K562 (cell line): ENCODE measurements at regions not wholly inside any gene's neighbourhood (a gene's known extent, or its start where the extent isn't known, plus 50 kb on each side); places are given as distances from the start of the nearest gene placed in this dataset.

Source experiments
- ATAC-seq: fragments of 200-7000 bp; cut with Tn5 transposase; 3 replicates; pipeline ENCODE4 v1.9.1; 2020; ENCODE audit warnings: moderate library complexity
- BruUV-seq: library from RNA; stranded (reverse); fragments of 400-500 nt; replicated peaks from 2 replicates; lab custom pipeline; 2021; lab: Mats Ljungman, UMichigan
- CTCF ChIA-PET: fragments of 300-600 bp; formaldehyde crosslinking; extraction: SDS; loops from one replicate; lab custom pipeline; 2021; ENCODE audit warnings: low intra/inter-chr PET ratio; lab: Yijun Ruan, JAX
- POLR2A ChIA-PET: fragments of 300-600, 350-650 bp; sonication (Branson Sonifier 250); formaldehyde crosslinking; extraction: SDS; loops from one replicate; lab custom pipeline; 2021; ENCODE audit warnings: antibody characterized with exemption, inconsistent platforms; lab: Yijun Ruan, JAX
- DNase-seq, 4 experiments: peaks; one replicate each; pipeline versions ENCODE4 v3.0.0 to v3.0.0-alpha.2; 2011 to 2018; ENCODE audit warnings: low spot score in 3 of 4, mixed read lengths in 3 of 4; ENCODE audit errors: extremely low read depth in 1 of 4
- FAIRE-seq: peaks from 2 replicates; lab custom pipeline; 2011; peaks lifted over from hg19 to GRCh38; lab: Jason Lieb, UNC
- H2AFZ ChIP-seq: 2 replicates; pipeline ENCODE4 v1.6.0; 2011; ENCODE audit warnings: low read depth, low read length, control low read depth, inconsistent platforms
- H3K27ac ChIP-seq: fragments of 200-600 bp; 3 replicates; pipeline ENCODE4 v1.8.0; 2011; ENCODE audit warnings: low read depth, mild to moderate bottlenecking, control low read depth, inconsistent platforms, low read length, moderate library complexity, mixed read lengths; ENCODE audit errors: extremely low read depth
- H3K27me3 ChIP-seq, 2 experiments: fragments of 300-600 bp in 1 of 2; 2 replicates in 1 of 2; 3 replicates in 1 of 2; pipeline versions ENCODE4 v1.6.0 to v1.8.0; 2011; ENCODE audit warnings: inconsistent platforms in 2 of 2, low read length in 2 of 2, mild to moderate bottlenecking in 1 of 2, mixed read lengths in 1 of 2, moderate library complexity in 1 of 2; ENCODE audit not compliant: control insufficient read depth in 2 of 2, insufficient read depth in 2 of 2
- H3K36me3 ChIP-seq: fragments of 300-600 bp; 3 replicates; pipeline ENCODE4 v1.8.0; 2011; ENCODE audit warnings: mild to moderate bottlenecking, low read length, inconsistent platforms; ENCODE audit not compliant: control insufficient read depth, insufficient read depth
- H3K4me1 ChIP-seq, 2 experiments: fragments of 200-600 bp in 1 of 2; replicated peaks in 1 of 2; 2 replicates in 1 of 2; 3 replicates in 1 of 2; pipeline versions ENCODE4 v1.5.1 to v1.8.0; 2011; ENCODE audit warnings: inconsistent platforms in 2 of 2, low read length in 2 of 2, mild to moderate bottlenecking in 1 of 2, mixed read lengths in 1 of 2, moderate library complexity in 1 of 2; ENCODE audit not compliant: control insufficient read depth in 2 of 2, insufficient read depth in 2 of 2
- H3K4me2 ChIP-seq: 2 replicates; pipeline ENCODE4 v1.6.1; 2011; ENCODE audit warnings: low read length, control low read depth, inconsistent platforms, mixed read lengths; ENCODE audit not compliant: insufficient read depth
- H3K4me3 ChIP-seq: fragments of 200-600 bp; sonication (generic), shearing (Covaris generic); 2 replicates; pipeline ENCODE4 v1.5.1; 2016; ENCODE audit warnings: control low read depth, inconsistent platforms
- H3K79me2 ChIP-seq: fragments of 200-600 bp; 3 replicates; pipeline ENCODE4 v1.8.0; 2011; ENCODE audit warnings: low read length, inconsistent platforms; ENCODE audit not compliant: control insufficient read depth, insufficient read depth
- H3K9ac ChIP-seq, 2 experiments: 2 replicates each; pipeline versions ENCODE4 v1.6.0 to v1.6.1; 2011; ENCODE audit warnings: low read depth in 2 of 2, low read length in 2 of 2, control low read depth in 1 of 2, inconsistent platforms in 1 of 2, mild to moderate bottlenecking in 1 of 2, mixed read lengths in 1 of 2; ENCODE audit not compliant: insufficient read depth in 1 of 2
- H3K9me1 ChIP-seq: one replicate; pipeline ENCODE4 v1.6.0; 2011; ENCODE audit warnings: inconsistent platforms, mild to moderate bottlenecking, low read length, moderate library complexity; ENCODE audit not compliant: control insufficient read depth, insufficient read depth
- H3K9me3 ChIP-seq: replicated peaks from 2 replicates; pipeline ENCODE4 v1.5.1; 2011; ENCODE audit warnings: low read depth, low read length, inconsistent platforms; ENCODE audit not compliant: control insufficient read depth, insufficient read depth
- H4K20me1 ChIP-seq: replicated peaks from 2 replicates; pipeline ENCODE4 v1.6.1; 2011; ENCODE audit warnings: low read length, inconsistent platforms, mixed read lengths; ENCODE audit not compliant: control insufficient read depth, insufficient read depth
- CAMTA2 ChIP-seq: fragments of 250-450 bp; sonication (Bioruptor Pico); conservative IDR thresholded peaks from 2 replicates; pipeline ENCODE4 v1.5.1; 2022
- DACH1 ChIP-seq: fragments of 450-650 bp; IDR thresholded peaks from 2 replicates; pipeline ENCODE4 v1.6.1; 2018; ENCODE audit not compliant: partially characterized antibody
- NFYB ChIP-seq: IDR thresholded peaks from 2 replicates; pipeline ENCODE4 v1.6.1; 2011; ENCODE audit warnings: mild to moderate bottlenecking, moderate library complexity; ENCODE audit not compliant: insufficient read length; ENCODE audit errors: extremely low read depth
- WGBS: fragments of 100-300 bp; shearing (Covaris generic); methylation state at CpG from one replicate; pipeline ENCODE4 v1.1.6; 2016; ENCODE audit warnings: low coverage, mixed read lengths; ENCODE audit not compliant: insufficient coverage; ENCODE audit errors: missing lambda C conversion rate; 5-methylcytosine and 5-hydroxymethylcytosine counted together
- in situ Hi-C: fragments of 300-500 bp; cut with MboI; formaldehyde crosslinking; loops from 4 replicates; pipeline ENCODE4 v1.15.0; 2018; ENCODE audit warnings: inconsistent platforms, mixed read lengths
- intact Hi-C: fragments of 100-400 bp; cut with micrococcal nuclease; formaldehyde crosslinking; loops from 2 replicates; pipeline ENCODE4 v1.14.2; 2022
- TF ChIP-seq, protein P1 (sequence below), 2 experiments: fragments of 450-650 bp; IDR thresholded peaks; 2 replicates each; pipeline ENCODE4 v1.6.1; 2018; ENCODE audit warnings: mild to moderate bottlenecking in 2 of 2, low read depth in 1 of 2; ENCODE audit not compliant: partially characterized antibody in 2 of 2
- TF ChIP-seq, protein P2 (sequence below): fragments of 450-650 bp; IDR thresholded peaks from 2 replicates; pipeline ENCODE4 v1.6.1; 2017; ENCODE audit warnings: mild to moderate bottlenecking, moderate library complexity
- TF ChIP-seq, protein P3 (sequence below): fragments of 250-450 bp; sonication (Bioruptor Pico); IDR thresholded peaks from 2 replicates; pipeline ENCODE4 v1.4.0; 2020
- TF ChIP-seq, protein P4 (sequence below): fragments of 450-650 bp; IDR thresholded peaks from one replicate; pipeline ENCODE4 v1.6.1; 2018; ENCODE audit warnings: mild to moderate bottlenecking, moderate library complexity; ENCODE audit not compliant: partially characterized antibody
- TF ChIP-seq, protein P5 (sequence below): IDR thresholded peaks from 2 replicates; pipeline ENCODE4 v1.6.1; 2016; ENCODE audit warnings: missing genetic modification characterization, missing compliant biosample characterization

DNA sequence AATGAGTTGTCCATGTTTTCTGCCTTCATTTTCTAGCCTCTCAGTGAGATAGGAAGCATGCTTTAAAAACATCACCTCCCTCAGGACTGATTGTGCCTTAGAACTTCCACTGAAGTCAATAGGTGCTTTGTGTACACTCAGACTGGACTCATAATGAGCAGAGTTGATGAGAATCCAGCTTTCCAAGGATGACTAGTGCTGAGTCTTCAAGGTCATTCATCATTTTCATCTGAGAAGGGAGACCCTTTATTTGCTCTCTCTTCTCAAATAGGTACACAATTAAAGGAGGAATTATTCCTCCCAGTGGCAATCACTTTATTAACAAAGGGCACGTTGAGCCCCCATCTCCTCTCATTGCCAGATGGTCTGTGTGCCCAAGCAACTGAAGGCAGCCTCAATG is 210.9 kb upstream of the PRKD1 start:
- Histone ChIP-seq H3K79me2 (no peaks in the 10 kb centered on the region), H3K4me2 (no peak overlapping the region), H3K9ac (no peak overlapping the region), H3K36me3 (no peaks in the 10 kb centered on the region), H3K9me1 (no peaks in the 10 kb centered on the region), H3K4me3 (no peak overlapping the region), H4K20me1 (no peaks in the 10 kb centered on the region), H3K27me3 (no peaks in the 10 kb centered on the region), H2AFZ (no peak overlapping the region), H3K27ac (no peak overlapping the region), H3K9me3 (no peaks in the 10 kb centered on the region), H3K4me1 (no peaks in the 10 kb centered on the region)
- POLR2A ChIA-PET, result no interaction called here
- WGBS, result 0% methylated on average over 1 of the region's 1 CpG
- no TSS peak for BruUV-seq
- intact Hi-C loops, result no loop called here
- no peak for ATAC-seq
- in situ Hi-C loops, result no loop called here
- FAIRE-seq, result no peak
- CTCF ChIA-PET, result no interaction called here
- no peak for DNase-seq
- TF ChIP-seq, protein P1, sequence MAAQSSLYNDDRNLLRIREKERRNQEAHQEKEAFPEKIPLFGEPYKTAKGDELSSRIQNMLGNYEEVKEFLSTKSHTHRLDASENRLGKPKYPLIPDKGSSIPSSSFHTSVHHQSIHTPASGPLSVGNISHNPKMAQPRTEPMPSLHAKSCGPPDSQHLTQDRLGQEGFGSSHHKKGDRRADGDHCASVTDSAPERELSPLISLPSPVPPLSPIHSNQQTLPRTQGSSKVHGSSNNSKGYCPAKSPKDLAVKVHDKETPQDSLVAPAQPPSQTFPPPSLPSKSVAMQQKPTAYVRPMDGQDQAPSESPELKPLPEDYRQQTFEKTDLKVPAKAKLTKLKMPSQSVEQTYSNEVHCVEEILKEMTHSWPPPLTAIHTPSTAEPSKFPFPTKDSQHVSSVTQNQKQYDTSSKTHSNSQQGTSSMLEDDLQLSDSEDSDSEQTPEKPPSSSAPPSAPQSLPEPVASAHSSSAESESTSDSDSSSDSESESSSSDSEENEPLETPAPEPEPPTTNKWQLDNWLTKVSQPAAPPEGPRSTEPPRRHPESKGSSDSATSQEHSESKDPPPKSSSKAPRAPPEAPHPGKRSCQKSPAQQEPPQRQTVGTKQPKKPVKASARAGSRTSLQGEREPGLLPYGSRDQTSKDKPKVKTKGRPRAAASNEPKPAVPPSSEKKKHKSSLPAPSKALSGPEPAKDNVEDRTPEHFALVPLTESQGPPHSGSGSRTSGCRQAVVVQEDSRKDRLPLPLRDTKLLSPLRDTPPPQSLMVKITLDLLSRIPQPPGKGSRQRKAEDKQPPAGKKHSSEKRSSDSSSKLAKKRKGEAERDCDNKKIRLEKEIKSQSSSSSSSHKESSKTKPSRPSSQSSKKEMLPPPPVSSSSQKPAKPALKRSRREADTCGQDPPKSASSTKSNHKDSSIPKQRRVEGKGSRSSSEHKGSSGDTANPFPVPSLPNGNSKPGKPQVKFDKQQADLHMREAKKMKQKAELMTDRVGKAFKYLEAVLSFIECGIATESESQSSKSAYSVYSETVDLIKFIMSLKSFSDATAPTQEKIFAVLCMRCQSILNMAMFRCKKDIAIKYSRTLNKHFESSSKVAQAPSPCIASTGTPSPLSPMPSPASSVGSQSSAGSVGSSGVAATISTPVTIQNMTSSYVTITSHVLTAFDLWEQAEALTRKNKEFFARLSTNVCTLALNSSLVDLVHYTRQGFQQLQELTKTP (IDR thresholded peaks at IDR 0.05; ENCODE audit: low read depth in 1 of 2, partially characterized antibody in 2 of 2), result no peak
- TF ChIP-seq, protein P2, sequence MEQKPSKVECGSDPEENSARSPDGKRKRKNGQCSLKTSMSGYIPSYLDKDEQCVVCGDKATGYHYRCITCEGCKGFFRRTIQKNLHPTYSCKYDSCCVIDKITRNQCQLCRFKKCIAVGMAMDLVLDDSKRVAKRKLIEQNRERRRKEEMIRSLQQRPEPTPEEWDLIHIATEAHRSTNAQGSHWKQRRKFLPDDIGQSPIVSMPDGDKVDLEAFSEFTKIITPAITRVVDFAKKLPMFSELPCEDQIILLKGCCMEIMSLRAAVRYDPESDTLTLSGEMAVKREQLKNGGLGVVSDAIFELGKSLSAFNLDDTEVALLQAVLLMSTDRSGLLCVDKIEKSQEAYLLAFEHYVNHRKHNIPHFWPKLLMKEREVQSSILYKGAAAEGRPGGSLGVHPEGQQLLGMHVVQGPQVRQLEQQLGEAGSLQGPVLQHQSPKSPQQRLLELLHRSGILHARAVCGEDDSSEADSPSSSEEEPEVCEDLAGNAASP, result no peak
- TF ChIP-seq CAMTA2 (CRISPR knock-in tag) (no peak), NFYB (no peak), DACH1 (no peak)
- TF ChIP-seq, protein P3, sequence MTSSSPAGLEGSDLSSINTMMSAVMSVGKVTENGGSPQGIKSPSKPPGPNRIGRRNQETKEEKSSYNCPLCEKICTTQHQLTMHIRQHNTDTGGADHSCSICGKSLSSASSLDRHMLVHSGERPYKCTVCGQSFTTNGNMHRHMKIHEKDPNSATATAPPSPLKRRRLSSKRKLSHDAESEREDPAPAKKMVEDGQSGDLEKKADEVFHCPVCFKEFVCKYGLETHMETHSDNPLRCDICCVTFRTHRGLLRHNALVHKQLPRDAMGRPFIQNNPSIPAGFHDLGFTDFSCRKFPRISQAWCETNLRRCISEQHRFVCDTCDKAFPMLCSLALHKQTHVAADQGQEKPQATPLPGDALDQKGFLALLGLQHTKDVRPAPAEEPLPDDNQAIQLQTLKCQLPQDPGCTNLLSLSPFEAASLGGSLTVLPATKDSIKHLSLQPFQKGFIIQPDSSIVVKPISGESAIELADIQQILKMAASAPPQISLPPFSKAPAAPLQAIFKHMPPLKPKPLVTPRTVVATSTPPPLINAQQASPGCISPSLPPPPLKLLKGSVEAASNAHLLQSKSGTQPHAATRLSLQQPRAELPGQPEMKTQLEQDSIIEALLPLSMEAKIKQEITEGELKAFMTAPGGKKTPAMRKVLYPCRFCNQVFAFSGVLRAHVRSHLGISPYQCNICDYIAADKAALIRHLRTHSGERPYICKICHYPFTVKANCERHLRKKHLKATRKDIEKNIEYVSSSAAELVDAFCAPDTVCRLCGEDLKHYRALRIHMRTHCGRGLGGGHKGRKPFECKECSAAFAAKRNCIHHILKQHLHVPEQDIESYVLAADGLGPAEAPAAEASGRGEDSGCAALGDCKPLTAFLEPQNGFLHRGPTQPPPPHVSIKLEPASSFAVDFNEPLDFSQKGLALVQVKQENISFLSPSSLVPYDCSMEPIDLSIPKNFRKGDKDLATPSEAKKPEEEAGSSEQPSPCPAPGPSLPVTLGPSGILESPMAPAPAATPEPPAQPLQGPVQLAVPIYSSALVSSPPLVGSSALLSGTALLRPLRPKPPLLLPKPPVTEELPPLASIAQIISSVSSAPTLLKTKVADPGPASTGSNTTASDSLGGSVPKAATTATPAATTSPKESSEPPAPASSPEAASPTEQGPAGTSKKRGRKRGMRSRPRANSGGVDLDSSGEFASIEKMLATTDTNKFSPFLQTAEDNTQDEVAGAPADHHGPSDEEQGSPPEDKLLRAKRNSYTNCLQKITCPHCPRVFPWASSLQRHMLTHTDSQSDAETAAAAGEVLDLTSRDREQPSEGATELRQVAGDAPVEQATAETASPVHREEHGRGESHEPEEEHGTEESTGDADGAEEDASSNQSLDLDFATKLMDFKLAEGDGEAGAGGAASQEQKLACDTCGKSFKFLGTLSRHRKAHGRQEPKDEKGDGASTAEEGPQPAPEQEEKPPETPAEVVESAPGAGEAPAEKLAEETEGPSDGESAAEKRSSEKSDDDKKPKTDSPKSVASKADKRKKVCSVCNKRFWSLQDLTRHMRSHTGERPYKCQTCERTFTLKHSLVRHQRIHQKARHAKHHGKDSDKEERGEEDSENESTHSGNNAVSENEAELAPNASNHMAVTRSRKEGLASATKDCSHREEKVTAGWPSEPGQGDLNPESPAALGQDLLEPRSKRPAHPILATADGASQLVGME, result no peak
- TF ChIP-seq, protein P4, sequence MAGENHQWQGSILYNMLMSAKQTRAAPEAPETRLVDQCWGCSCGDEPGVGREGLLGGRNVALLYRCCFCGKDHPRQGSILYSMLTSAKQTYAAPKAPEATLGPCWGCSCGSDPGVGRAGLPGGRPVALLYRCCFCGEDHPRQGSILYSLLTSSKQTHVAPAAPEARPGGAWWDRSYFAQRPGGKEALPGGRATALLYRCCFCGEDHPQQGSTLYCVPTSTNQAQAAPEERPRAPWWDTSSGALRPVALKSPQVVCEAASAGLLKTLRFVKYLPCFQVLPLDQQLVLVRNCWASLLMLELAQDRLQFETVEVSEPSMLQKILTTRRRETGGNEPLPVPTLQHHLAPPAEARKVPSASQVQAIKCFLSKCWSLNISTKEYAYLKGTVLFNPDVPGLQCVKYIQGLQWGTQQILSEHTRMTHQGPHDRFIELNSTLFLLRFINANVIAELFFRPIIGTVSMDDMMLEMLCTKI, result no peak
- TF ChIP-seq, protein P5, sequence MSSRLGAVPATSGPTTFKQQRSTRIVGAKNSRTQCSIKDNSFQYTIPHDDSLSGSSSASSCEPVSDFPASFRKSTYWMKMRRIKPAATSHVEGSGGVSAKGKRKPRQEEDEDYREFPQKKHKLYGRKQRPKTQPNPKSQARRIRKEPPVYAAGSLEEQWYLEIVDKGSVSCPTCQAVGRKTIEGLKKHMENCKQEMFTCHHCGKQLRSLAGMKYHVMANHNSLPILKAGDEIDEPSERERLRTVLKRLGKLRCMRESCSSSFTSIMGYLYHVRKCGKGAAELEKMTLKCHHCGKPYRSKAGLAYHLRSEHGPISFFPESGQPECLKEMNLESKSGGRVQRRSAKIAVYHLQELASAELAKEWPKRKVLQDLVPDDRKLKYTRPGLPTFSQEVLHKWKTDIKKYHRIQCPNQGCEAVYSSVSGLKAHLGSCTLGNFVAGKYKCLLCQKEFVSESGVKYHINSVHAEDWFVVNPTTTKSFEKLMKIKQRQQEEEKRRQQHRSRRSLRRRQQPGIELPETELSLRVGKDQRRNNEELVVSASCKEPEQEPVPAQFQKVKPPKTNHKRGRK (tag), result no peak
